Stimulated activated CD4-positive, alpha-beta T cell treated with anti-CD3 and anti-CD28 coated beads, Interleukin-2, amount 100 ng/mL, for 48 hours (primary cell): ENCODE measurements at regions not wholly inside any gene's neighbourhood (a gene's known extent, or its start where the extent isn't known, plus 50 kb on each side); places are given as distances from the start of the nearest gene placed in this dataset.

Source experiments
- DNase-seq, 2 donors: peaks; one replicate each; pipeline ENCODE4 v3.0.0-alpha.2; 2020

- DNase-seq = no peak
Observed at GRCh38 chr15:77540312-77541060, 92.2 kb downstream of the LINGO1 start.

GRCh38 chr15:77538793-77539497 is 93.8 kb downstream of the LINGO1 start:
- DNase-seq = no peak

GRCh38 chr15:77538027-77538451 is 94.7 kb downstream of the LINGO1 start:
- DNase-seq = no peak

- no peak for DNase-seq
Observed at GRCh38 chr15:77537006-77537405, 95.7 kb downstream of the LINGO1 start.

- DNase-seq = no peak
Observed at GRCh38 chr15:77535845-77536244, 96.9 kb downstream of the LINGO1 start.
